Skin epidermis (tissue), 12 donors: ENCODE measurements at regions not wholly inside any gene's neighbourhood (a gene's known extent, or its start where the extent isn't known, plus 50 kb on each side); places are given as distances from the start of the nearest gene placed in this dataset.
"Not testable (repeated sequence)": the region's sequence is repeated elsewhere in the genome, so short reads cannot be mapped to it uniquely, and the experiment has no call there.

ENCODE experiments used
- H3K27ac ChIP-seq, 21 experiments: fragments of 200-600 bp; sonication (generic) in 11 of 21; one replicate each; pipeline ENCODE4 v1.5.0; 2020; ENCODE audit warnings: mild to moderate bottlenecking in 3 of 21, inconsistent platforms in 2 of 21, moderate library complexity in 2 of 21
- H3K4me3 ChIP-seq, 7 experiments: fragments of 200-600 bp; sonication (generic) in 2 of 7; one replicate each; pipeline ENCODE4 v1.5.0; 2020; ENCODE audit warnings: inconsistent platforms in 2 of 7, mild to moderate bottlenecking in 2 of 7, moderate library complexity in 1 of 7

DNA sequence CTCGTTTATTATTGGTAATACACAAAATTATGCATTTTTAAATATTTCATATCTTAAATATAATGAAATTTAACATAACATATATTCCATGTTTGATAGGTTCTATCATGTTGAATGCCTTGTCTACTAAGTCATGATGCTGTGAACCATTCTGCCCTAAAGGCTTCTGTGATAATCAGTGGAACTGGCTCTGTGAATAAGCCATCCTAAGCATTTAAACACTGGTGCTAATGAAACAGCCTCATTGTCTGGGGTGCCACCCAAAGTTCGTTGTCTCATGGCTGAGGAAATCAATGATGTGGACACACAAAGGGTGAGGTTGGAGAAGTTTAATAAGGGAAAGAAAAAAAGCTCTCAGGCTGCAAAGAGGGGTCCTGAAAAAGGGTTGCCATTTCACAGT lies 264.7 kb upstream of the ZRANB2 start:
- H3K4me3 ChIP-seq: no peak overlapping the region
- H3K27ac ChIP-seq: no peak overlapping the region

DNA sequence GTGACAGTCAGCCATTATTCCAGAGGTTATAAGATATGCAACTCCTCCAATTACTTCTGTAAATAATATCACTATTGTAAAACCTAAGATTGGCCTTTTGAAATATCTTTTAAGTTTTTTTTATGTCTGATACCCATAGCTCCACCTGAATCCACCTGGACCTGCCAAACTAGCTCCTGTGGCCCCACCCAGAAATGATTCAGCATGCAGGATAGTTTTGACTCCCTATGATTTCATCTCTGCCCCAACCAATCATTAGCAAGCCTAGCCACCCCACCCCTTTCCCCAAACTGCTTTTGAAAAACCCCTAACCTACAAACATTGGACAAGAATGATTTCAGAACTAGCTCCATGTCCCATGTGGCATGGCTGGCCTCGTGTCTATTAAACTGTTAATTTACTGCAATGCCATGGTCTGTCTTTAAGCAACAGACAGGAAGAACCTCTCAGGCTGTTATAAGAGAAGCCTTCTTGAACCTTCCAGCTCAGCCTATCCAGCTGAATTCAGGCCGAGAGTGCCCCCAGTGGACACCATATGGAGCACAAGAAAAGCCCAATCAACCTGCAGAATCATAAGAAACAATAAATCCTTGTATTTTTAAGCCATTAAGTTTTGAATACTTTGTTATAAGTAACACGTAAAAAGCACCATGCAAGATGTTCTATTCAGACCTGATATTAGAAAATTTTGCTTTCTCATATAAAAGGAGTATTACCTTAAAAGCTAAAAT lies 263.0 kb upstream of the ZRANB2 start:
- Histone ChIP-seq H3K27ac (no peak overlapping the region), H3K4me3 (no peak overlapping the region)

DNA sequence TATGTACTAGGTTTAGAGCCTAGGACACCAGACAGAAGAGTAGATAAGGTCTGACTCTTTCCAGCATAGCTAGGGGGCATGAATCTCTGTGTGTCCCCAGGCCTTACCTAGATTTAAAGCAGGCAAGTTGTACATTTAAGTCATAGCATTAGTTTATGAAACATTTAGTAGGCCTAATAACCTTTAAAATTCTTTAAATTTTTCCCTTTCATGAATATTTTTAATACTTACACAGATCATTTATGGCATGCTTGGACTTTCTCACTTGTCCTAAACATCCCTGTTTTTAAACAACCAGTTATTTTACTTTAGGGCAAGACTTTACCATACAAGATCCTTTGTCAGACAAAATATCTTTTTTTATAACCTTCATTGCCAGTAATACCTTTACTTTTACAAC lies 258.4 kb upstream of the ZRANB2 start:
- H3K4me3 ChIP-seq: no peak overlapping the region
- H3K27ac ChIP-seq: no peak overlapping the region

DNA sequence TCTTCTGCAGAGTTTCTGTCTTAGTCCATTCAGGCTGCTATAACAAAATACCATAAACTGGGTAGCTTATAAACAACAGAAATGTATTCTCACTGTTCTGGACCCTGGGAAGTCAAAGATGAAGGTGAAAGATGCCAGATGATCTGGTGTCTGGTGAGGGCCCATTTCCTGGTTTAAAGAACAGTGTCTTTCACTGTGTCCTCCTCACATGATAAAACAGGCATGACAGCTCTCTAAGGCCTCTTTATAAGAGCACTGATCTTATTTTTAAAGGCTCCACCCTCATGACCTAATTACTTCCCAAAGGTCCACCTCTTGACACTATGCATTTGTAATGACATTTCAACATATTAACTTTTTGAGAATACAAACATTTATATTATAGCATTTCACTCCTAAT lies 250.2 kb upstream of the ZRANB2 start:
- no peak overlapping the region for H3K27ac ChIP-seq

GRCh38 chr1:71324671-71325267 lies 243.9 kb upstream of the ZRANB2 start:
- Histone ChIP-seq H3K27ac (no peak overlapping the region), H3K4me3 (no peak overlapping the region)

More for the DNA sequence above, 250.2 kb upstream of the ZRANB2 start:
- no peak overlapping the region for H3K4me3 ChIP-seq

DNA sequence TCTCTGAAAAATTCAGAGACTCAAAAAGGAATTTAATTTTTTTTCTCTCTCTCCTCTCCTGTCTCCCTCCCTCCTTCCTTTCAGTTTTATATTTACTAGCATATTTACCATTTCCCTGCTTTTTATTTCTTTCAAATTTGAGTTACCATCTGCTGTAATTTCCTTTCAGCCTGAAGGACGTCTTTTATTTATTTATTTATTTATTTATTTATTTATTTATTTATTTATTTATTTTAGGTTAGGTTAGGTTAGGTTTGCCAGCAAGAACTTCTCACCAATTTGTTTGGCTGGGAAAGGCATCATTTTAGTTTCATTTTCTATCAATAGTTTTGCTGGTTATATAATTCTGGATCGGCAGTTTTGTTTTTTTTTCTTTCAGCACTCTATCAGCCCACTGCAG lies 231.7 kb upstream of the ZRANB2 start:
- Histone ChIP-seq H3K4me3 (no peak overlapping the region), H3K27ac (peak overlapping the region in 1 of 21 experiments; percentile 6)

- Histone ChIP-seq H3K4me3 (no peak overlapping the region), H3K27ac (no peak overlapping the region)
Measured at GRCh38 chr1:71311376-71311775, 230.5 kb upstream of the ZRANB2 start.

GRCh38 chr1:71307451-71307850 lies 226.6 kb upstream of the ZRANB2 start:
- H3K27ac ChIP-seq: no peak overlapping the region

DNA sequence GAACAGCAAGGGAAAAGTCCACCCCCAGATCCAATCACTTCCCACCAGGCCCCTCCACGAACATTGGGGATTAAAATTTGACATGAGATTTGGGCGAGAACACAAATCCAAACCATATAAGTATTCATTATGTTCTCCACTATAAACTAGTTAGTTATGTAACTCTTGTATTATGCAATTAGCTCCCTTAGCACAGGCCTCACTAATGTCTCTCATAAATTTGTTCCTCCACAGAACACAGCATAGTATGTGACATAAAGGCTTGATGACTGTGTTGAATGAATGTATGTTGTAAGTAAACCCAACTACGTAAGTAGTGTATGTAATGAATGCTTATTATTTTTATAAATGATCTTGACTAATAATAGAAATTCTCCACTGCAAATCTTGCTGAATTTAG lies 223.3 kb upstream of the ZRANB2 start:
- no peak overlapping the region for H3K4me3 ChIP-seq
- no peak overlapping the region for H3K27ac ChIP-seq

More at GRCh38 chr1:71307451-71307850, 226.6 kb upstream of the ZRANB2 start:
- no peak overlapping the region for H3K4me3 ChIP-seq

DNA sequence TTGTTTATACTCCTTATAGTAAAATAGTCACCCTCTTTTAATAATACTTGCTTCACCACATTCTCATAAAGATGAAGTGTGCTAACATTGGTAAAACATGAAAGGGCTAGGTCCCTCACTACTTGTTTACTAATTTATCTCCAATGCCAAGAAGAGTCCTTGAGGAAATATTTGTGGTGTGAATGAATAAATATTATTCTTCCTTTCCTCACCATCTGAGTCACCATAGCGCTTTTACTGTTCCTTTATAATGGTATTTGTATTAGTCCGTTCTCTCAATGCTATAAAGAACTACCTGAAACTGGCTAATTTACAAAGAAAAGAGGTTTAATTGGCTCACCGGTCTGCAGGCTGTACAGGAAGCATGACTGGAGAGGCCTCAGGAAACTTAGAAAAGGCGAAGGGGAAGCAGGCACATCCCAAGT lies 222.8 kb upstream of the ZRANB2 start:
- no peak overlapping the region for H3K27ac ChIP-seq

DNA sequence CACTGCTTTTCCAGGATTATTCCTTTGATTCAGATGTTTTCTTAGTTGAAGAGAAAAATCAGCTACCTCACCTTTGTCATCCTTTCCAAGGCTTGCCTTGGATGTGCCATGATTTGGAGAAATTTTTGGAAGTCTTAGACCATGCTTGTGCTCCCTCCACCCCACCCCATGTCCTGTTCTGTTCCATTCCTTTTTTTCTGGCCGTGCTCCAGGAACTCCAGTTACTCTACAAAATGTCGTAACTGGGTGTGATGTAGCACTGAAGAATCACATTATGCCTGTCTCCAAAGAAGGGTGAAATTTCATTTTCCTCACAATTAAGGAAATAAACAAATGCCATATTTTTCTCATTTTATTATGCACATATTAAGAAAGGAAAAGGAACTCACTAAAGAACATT lies 217.8 kb upstream of the ZRANB2 start:
- Histone ChIP-seq H3K27ac (no peak overlapping the region), H3K4me3 (no peak overlapping the region)

More for the DNA sequence above, 222.8 kb upstream of the ZRANB2 start:
- H3K4me3 ChIP-seq: no peak overlapping the region

- Histone ChIP-seq H3K27ac (no peak overlapping the region), H3K4me3 (no peak overlapping the region)
Measured at GRCh38 chr1:71296551-71297134, 215.8 kb upstream of the ZRANB2 start.

GRCh38 chr1:71295350-71295749 lies 214.5 kb upstream of the ZRANB2 start:
- no peak overlapping the region for H3K27ac ChIP-seq
- H3K4me3 ChIP-seq: no peak overlapping the region

- Histone ChIP-seq H3K27ac (no peak overlapping the region), H3K4me3 (no peak overlapping the region)
Measured at GRCh38 chr1:71294178-71294577, 213.3 kb upstream of the ZRANB2 start.

DNA sequence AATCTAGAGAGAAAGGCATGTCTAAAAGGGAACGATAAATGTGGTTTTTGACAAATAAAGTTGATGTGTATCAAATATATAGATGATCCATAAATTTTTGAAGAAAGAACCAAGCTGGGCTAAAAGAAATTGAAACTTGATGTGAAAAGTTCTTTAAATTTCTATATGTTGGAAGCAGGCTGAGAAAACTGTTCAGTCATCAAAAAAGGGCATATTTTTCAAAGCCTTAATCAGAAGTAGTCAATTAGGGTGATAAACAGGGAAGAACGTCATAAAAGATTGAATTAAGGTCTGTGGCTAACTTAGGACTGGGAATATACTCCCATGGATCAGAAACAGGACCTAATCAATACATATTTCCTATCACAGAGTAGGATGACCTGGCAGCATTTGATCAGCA lies 211.4 kb upstream of the ZRANB2 start:
- H3K4me3 ChIP-seq: no peak overlapping the region
- no peak overlapping the region for H3K27ac ChIP-seq

DNA sequence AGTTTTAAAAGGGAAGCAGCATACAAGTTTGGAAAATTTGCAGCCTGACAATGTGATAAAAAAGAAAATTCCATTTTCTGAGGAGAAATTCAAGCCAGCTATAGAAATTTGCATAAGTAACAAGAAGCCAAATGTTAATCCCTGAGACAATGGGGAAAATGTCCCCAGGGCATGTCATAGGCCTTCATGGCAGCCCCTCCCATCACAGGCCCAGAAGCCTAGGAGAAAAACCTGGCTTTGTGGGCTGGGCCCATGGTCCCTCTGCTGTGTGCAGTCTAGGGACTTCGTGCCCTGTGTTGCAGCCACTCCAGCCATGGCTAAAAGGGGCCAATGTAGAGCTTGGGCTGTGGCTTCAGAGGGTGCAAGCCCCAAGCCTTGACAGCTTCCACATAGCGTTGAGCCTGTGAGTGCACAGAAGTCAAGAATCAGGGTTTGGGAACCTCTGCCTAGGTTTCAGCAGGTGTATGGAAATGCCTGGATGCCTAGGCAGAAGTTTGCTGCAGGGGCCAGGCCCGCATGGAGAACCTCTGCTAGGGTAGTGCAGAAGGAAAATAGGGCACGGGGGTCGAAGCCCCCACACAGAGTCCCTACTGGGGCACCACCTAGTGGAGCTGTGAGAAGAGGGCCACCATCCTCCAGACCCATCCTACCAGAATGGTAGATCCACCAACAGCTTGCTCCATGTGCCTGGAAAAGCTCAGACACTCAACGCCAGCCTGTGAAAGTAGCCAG lies 209.8 kb upstream of the ZRANB2 start:
- not testable (repeated sequence) for H3K27ac ChIP-seq, H3K4me3 ChIP-seq

DNA sequence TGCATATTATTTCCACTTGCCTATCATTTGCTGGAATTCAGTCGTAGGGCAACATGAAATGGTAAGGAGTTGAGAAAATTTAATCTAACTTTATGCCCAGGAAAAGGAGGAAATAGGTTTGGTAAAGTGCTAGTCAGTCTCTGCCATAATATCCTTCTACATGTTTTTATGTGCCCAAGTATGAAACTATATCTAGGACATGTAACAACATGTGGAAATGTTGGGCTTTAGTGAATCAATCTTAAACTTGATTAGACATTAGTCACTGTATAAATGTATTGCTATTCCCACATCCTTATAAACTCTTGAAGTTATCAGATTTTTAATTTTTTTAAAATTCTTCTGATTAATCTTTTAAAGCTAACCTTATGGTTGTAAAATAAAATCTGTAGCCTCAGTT lies 204.7 kb upstream of the ZRANB2 start:
- Histone ChIP-seq H3K4me3 (no peak overlapping the region), H3K27ac (no peak overlapping the region)

DNA sequence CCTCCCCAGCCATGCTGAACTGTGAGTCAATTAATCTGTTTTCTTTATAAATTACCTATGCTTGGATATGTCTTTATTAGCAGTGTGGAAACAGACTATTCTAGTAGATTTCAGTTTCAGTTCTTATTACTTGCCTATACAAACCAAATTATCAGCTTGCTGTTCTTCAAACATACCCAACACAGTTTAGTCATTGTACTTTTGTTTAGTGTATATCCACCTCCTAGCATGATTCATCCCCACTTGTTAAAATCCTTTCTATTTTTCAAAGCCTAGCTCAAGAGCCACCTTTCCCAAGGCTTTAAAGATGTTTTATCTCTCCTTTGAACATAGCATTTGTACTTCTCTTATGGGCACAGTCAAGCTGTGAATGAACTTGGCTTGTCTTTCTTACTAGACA lies 195.6 kb upstream of the ZRANB2 start:
- no peak overlapping the region for H3K4me3 ChIP-seq
- no peak overlapping the region for H3K27ac ChIP-seq

- Histone ChIP-seq H3K4me3 (no peak overlapping the region), H3K27ac (no peak overlapping the region)
Measured at GRCh38 chr1:71273334-71273733, 192.5 kb upstream of the ZRANB2 start.

DNA sequence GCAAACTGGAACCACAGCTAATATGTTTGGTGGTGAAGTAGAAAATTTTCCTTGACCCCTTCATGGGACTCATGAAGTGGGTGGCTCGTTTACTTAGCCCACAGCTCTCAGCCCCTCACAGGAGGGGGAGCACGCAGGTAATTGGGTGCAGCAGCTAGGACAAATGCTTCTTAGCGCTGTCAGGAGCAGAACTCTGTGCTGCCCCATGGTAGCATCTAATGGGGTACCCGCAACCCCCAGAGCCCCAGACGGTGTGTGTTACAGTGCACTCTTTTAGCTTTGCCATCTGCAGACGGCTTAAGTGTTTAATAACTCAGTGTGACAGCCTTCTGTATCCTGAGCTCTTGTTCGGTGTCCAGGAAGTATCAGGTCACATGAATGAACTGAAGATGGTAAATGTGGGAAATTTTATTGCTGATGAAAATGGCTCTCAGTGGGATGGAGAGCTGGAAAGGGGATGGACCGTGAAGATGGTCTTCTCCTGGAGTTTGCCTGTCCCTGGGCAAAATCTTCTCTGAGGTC lies 189.6 kb upstream of the ZRANB2 start:
- H3K27ac ChIP-seq: no peak overlapping the region
- H3K4me3 ChIP-seq: no peak overlapping the region
